Panc1 (cell line): ENCODE measurements at regions not wholly inside any gene's neighbourhood (a gene's known extent, or its start where the extent isn't known, plus 50 kb on each side); places are given as distances from the start of the nearest gene placed in this dataset.

Experiments
- POLR2AphosphoS5 ChIP-seq: IDR thresholded peaks from 2 replicates; pipeline ENCODE4 v1.6.1; 2012; ENCODE audit warnings: mild to moderate bottlenecking, low read depth, low read length, moderate library complexity
- TCF7L2 ChIP-seq: IDR thresholded peaks from 2 replicates; pipeline ENCODE4 v1.6.1; 2011; ENCODE audit warnings: mild to moderate bottlenecking, low read depth, low read length, inconsistent platforms
- TF ChIP-seq, protein P1 (sequence below): fragments of 450-650 bp; IDR thresholded peaks from 2 replicates; pipeline ENCODE4 v1.5.1; 2017; ENCODE audit warnings: mild to moderate bottlenecking

DNA sequence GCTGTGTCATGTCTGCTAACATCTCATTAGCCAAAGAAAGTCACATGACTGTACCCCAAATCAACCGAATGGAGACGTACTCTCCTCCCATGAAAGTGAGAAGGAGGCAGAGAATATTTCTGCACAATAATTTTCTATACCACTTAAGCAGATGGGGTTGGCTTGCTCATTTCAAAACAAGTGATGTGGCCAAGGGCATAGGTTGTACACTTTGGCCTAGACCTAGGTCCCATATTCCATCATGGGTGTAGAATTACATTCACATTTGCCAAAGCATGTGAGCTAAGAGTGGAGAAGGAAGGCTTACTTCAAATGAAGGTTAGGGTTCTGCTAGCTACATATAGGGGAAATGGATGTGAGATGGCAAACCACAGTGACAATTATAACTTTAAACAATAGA, 83.0 kb downstream of the ZNF365 start:
- TF ChIP-seq, protein P1, sequence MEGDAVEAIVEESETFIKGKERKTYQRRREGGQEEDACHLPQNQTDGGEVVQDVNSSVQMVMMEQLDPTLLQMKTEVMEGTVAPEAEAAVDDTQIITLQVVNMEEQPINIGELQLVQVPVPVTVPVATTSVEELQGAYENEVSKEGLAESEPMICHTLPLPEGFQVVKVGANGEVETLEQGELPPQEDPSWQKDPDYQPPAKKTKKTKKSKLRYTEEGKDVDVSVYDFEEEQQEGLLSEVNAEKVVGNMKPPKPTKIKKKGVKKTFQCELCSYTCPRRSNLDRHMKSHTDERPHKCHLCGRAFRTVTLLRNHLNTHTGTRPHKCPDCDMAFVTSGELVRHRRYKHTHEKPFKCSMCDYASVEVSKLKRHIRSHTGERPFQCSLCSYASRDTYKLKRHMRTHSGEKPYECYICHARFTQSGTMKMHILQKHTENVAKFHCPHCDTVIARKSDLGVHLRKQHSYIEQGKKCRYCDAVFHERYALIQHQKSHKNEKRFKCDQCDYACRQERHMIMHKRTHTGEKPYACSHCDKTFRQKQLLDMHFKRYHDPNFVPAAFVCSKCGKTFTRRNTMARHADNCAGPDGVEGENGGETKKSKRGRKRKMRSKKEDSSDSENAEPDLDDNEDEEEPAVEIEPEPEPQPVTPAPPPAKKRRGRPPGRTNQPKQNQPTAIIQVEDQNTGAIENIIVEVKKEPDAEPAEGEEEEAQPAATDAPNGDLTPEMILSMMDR, result no peak
- TF ChIP-seq TCF7L2, result no peak
- TF ChIP-seq POLR2AphosphoS5, result no peak
